SW480 (cell line): ENCODE measurements at regions not wholly inside any gene's neighbourhood (a gene's known extent, or its start where the extent isn't known, plus 50 kb on each side); places are given as distances from the start of the nearest gene placed in this dataset.

Experiments
- DNase-seq: peaks from one replicate; pipeline ENCODE4 v3.0.0-alpha.2; 2016; ENCODE audit warnings: low spot score

DNA sequence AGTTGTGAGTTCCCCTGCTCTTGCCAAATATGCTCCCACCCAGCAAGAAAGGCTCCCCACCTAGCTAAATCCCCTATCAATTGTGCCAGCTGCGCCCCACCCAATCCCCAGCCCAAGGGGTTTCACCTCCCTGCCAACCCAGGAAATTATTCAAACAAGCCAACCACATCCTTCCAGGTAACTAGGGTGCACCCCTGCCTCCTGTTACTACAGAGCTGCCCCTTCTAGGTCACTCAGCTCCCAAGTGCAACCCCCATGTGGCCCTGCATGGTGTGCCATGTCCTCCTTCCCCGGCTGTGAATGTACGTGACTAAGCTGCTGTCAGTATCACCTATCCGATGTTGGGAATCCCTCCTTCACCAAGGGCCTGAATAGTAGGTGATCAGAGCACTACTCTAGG is 91.2 kb upstream of the LDAH start:
- no peak for DNase-seq

DNA sequence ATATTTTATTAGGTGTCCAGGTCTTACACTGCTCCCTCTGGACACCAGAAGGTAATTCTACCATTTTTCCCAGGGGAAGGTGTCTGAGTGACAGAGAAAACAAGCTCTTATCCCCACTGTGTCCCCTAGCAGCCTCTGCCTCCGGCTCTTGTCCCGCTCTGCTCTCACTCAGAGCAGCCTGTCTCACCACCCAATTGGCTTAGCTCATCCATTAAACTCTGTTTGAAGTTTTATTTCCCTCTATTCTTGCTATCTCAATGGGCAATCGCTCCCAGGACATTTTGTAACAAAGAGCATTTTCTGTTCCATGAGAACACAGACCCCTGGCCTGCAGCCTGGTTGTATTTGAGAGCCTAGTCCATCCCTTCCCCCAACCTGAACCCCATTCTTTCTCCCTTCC is 90.6 kb upstream of the LDAH start:
- DNase-seq: no peak

DNA sequence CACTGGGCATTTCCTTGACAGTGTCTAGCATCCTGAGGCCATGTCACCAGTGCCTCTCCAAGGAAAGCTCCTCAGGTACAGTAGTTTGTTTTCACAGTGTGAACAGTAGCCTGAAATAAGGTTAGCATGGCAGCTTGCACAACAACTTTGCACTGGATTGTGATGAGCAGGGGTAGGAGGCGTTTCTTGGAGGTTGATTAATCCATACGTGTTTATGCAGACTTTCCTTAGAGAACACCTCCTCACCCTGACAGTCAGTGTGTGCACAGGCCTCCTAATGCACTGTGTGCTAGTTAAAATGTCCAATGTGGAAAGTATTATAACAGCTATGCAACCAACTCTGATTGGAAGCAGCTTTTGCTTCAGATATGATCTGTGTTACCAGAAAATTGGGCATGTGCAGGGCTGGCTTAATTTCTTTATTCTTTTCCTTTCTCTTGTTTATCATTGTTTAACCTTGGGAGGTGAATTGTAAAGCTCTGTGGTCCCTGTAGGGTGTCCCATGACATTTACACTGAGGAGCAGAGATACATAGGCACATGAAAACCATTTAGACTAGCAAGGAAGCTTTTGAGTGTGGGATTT is 77.2 kb upstream of the LDAH start:
- DNase-seq: no peak

DNA sequence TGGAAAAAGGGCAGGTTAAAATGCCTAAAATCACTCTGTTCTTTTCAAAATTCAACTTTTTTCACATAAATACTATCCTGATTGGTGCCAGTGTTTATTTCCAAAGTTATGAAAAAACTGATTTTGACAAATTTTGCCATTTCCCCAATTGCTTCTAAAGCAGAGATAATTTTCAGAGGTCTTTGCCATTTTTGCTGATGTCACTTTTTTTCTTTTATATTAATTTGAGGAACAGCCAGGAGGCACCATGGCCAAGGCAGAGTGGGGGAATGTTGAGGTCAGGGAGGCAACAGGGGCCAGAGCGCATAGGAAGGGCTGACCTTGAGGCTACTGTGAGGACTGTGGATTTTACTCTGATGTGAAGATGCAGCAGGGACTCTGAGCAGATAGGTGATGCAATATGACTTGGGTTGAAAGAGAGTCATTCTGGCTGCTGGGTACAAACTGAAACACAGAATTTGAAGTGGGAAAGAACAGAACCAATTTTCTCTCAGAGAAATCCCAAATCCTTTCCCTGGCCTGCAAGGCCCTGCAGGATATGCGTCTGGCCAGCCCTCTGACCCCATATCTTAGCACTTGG is 75.1 kb upstream of the LDAH start:
- DNase-seq: no peak

DNA sequence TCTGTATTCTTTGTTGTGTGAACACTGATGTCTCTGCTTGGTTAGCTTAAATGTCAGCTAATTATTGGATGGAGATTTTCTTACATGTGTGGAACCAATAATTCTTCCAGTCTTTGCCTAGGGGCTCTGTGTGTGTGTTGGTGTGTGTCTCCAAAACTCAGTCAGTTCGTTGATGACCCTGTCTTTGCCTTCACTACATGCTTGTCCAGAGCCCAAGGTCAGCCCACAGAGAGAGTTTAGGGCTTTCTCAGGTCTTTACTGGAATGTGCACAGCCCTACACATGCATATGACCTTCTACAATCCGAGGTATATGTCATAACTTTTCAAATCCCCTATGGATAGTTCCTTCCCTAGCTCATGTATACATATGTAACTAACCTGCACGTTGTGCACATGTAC is 74.1 kb upstream of the LDAH start:
- no peak for DNase-seq

DNA sequence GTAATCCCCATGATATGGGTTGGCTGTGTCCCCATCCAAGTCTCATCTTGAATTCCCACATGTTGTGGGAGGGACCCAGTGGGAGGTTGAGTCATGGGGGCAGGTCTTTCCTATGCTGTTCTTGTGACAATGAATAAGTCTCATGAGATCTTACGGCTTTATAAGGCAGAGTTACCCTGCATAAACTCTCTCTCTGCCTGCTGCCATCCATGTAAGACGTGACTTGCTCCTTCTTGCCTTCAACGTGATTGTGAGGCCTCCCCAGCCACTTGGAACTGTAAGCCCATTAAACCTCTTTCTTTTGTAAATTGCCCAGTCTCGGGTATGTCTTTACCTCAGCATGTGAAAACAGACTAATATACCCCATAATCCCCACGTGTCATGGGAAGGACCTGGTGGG is 61.9 kb upstream of the LDAH start:
- DNase-seq: no peak

DNA sequence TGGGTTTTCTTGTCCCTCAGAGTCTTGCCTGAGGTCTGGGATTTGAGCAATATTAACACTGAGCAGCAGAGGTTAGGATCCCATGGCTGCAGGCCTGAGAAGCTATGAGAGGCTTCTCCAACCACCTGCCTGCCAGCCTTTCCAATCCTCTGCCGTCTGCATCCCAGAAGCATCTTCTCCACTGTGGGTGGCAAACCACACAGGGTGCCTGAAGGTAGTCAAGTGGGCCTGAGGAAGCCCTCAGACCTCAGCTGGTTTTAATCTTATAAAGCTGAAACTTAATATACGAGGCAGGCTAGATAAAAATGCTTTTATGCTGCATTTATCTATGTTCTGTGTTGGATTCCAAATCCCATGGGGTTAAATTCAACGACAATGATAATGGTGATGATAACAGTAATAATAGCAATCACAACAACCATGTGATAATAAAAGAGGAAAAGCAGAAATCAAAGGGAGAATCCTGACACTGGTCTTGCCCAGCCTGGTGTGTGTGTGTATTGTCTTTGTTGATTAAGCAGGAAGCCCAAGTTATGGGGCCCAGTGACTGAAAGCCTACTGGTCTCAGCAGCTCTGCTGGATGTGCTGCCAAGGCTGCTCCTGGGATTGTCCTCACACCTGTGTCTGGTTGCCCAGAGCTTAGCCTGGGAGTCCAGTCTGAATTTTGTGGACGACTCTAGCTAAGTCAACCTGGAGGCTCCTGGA is 59.7 kb upstream of the LDAH start:
- DNase-seq: no peak

DNA sequence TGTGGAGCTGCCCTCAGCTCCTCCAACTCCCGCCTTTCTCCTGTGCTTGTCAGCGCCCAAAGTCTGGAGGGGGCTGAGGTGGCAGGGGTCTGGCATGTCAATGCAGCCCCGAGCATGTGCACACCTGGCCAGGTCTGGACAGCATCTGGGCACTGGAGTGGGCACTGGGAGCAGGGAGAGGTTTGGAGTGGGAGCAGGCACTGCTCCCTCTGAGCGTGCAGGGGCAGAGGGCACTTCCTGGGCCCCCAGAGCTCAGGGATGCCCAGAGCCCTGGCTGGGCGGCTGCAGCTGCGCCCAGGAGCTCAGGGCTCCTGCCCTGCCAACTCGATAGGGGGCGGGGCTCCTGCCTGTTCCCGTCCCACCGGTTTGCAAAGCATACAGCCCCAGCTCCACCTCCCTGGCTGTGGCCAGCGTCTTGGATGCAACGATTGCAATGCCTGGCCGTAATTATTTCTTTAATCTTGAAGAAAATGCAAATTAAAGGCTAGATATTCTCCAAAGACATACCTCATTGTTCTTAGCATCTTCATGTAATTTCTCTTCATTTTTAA is 57.4 kb upstream of the LDAH start:
- DNase-seq: no peak

DNA sequence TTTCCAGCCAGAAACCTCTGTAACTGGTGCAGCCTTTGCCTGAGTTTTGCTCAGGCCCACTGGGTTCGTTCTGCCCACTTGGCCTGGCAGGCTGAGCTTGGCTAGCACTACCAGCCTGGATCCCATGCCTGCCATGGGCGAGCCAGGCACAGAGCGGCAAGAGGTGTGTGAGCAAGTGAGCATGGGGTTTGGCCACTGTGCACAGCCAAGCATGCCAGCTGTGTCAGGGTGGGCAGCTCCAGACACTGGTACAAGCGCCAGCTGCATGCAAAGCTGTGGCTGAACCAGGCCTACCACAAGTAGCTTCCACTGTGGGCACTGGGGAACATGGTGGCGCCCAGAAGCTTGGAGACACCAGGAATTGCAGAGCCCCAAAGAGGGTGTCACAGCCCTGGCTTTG is 56.3 kb upstream of the LDAH start:
- DNase-seq: no peak

DNA sequence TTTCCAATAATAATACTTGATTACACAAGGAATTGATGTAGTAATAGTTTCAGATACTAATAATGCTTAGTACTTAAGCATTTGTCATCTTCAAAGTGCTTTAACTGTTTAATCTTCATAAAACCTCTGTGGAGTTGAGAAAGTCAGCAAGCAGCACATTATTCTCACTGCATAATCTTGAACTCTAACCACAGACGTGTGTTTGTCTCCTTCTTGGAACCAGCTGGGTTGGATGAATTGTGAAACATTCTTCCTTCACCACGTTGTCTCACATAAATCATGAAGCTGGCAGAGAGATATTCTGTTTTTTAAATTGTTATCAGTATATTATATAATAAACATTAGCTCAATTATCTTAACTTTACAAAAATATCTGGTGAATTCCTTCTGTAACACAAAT is 55.1 kb upstream of the LDAH start:
- no peak for DNase-seq
